ENCODE measurements at regions not wholly inside any gene's neighbourhood (a gene's known extent, or its start where the extent isn't known, plus 50 kb on each side); places are given as distances from the start of the nearest gene placed in this dataset.

- no CpG with 5 or more reads among the region's 1 CpG for WGBS (ENCODE audit: extremely low coverage, insufficient read length, low lambda C conversion rate)
- Histone ChIP-seq H3K9me3 (ENCODE audit: control insufficient read depth, low read depth, low read length) (no peaks in the 10 kb centered on the region), H3K56ac (ENCODE audit: insufficient read length, low read depth, low read length) (no peak overlapping the region), H3K79me1 (ENCODE audit: insufficient read depth, low read depth, low read length, poor library complexity, severe bottlenecking) (no peaks in the 10 kb centered on the region), H2AFZ (ENCODE audit: low read length) (no peak overlapping the region), H2BK12ac (ENCODE audit: insufficient read length, low read depth, low read length) (no peak overlapping the region), H3K23ac (ENCODE audit: insufficient read length, low read depth, low read length) (no peak overlapping the region), H3K4ac (ENCODE audit: low read depth, low read length) (no peak overlapping the region), H3K9ac (ENCODE audit: extremely low read depth, insufficient read length, low read length) (no peak overlapping the region), H3K23me2 (ENCODE audit: insufficient read length, low read depth, low read length, poor library complexity, severe bottlenecking) (no peaks in the 10 kb centered on the region), H2BK15ac (ENCODE audit: low read depth, low read length) (no peak overlapping the region), H3K27ac (ENCODE audit: insufficient read length, low read depth, low read length) (no peak overlapping the region), H3K14ac (ENCODE audit: insufficient read depth, low read length) (no peak overlapping the region), H4K8ac (replicated peaks; ENCODE audit: insufficient read length, low read depth, low read length) (no peak overlapping the region), H3T11ph (ENCODE audit: low read length) (no peak overlapping the region), H2AK5ac (ENCODE audit: insufficient read length, low read length) (no peak overlapping the region), H4K91ac (ENCODE audit: insufficient read length, low read depth, low read length) (no peak overlapping the region), H2BK5ac (ENCODE audit: insufficient read length, low read length) (no peak overlapping the region), H3K79me2 (ENCODE audit: insufficient read depth, low read length) (no peaks in the 10 kb centered on the region), H3K18ac (ENCODE audit: insufficient read length, low read depth, low read length) (no peak overlapping the region), H3K4me2 (ENCODE audit: insufficient read depth, insufficient read length, low read length) (no peak overlapping the region), H4K20me1 (ENCODE audit: control insufficient read depth, insufficient read depth, insufficient read length) (no peaks in the 10 kb centered on the region), H3K4me1 (ENCODE audit: insufficient read depth, low read length) (0 out of 2 replicates have a peak, but pooled peaks cover 3% of the 10 kb centered on the region), H2BK20ac (ENCODE audit: low read depth, low read length, poor library complexity, severe bottlenecking) (no peak overlapping the region), H4K5ac (ENCODE audit: insufficient read length, low read depth, low read length) (no peak overlapping the region), H3K27me3 (ENCODE audit: insufficient read depth, low read length) (no peaks in the 10 kb centered on the region), H2BK120ac (ENCODE audit: low read depth, low read length, poor library complexity, severe bottlenecking) (no peak overlapping the region)
- no peak for TF ChIP-seq CTCF (conservative IDR thresholded peaks at IDR 0.05)
- Mint-ChIP-seq H3K4me3 (no peak overlapping the region), H3K4me1 (peaks cover 4 to 9% of the 10 kb centered on the region in 2 experiments; a peak in 3 of 4 replicates), H3K9me3 (no peaks in the 10 kb centered on the region), H3K27me3 (ENCODE audit: low read depth) (no peaks in the 10 kb centered on the region), H3K36me3 (ENCODE audit: insufficient read depth in 1 of 3, low read depth in 3 of 3) (no peaks in the 10 kb centered on the region), H3K27ac (no peak overlapping the region)
- no peak for DNase-seq
Measured at GRCh38 chr1:183716286-183716685, 63.2 kb upstream of the APOBEC4 start.
